ENCODE measurements at regions not wholly inside any gene's neighbourhood (a gene's known extent, or its start where the extent isn't known, plus 50 kb on each side); places are given as distances from the start of the nearest gene placed in this dataset.

DNA sequence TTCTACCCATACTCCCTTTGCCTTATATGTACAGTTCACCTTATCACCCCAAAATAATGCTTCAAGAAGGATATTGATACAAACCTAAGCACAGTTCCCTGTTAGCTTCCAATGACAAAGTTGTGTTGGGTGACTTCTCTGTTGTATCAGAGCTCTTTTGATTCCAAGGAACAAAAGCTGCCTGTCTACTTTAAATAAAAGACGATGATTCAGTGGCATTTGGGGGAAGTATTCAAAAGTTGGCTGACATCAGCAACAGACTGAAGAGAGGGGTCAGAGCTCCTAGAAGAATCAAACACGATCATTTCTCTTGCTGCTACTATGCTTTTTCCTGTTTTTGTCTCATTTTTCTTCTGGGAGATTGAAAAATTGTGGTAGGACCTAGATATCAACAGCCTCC lies 69.4 kb upstream of the CA10 start:
- H3K9me1 ChIP-seq (ENCODE audit: control insufficient read depth, extremely low read depth, insufficient read depth, low read length) = no peaks in the 10 kb centered on the region
- no peaks in the 10 kb centered on the region for H3K36me3 ChIP-seq (ENCODE audit: control insufficient read depth in 2 of 2, extremely low read depth in 1 of 2, insufficient read depth in 2 of 2, low read length in 2 of 2)
- no peaks in the 10 kb centered on the region for H3K79me2 ChIP-seq (ENCODE audit: control insufficient read depth, insufficient read depth, low read length)
- DNase-seq (ENCODE audit: low read depth, low spot score) (no peak), FAIRE-seq (peak; percentile 67)
- H3K4me1 ChIP-seq (ENCODE audit: control insufficient read depth, extremely low read depth, insufficient read depth, low read length) = peaks cover 18% of the 10 kb centered on the region
- H3K9ac ChIP-seq (ENCODE audit: control insufficient read depth, extremely low read depth, insufficient read depth, low read length) = no peak overlapping the region
- H4K20me1 ChIP-seq (ENCODE audit: control insufficient read depth, extremely low read depth, insufficient read depth, low read length) = no peaks in the 10 kb centered on the region
- H3K4me3 ChIP-seq (ENCODE audit: control insufficient read depth in 2 of 3, extremely low read depth in 1 of 3, insufficient read depth in 2 of 3, low read depth in 1 of 3, low read length in 3 of 3) = no peak overlapping the region
- H3K4me2 ChIP-seq (ENCODE audit: control insufficient read depth, extremely low read depth, insufficient read depth, low read depth, low read length) = no peak overlapping the region
- dilution Hi-C loops (cut with MboI; ENCODE audit: extremely low pct_ligation_motif_present, low sequenced_read_pairs) = no loop called here
- no peak for TF ChIP-seq EZH2 (IDR thresholded peaks at IDR 0.05; ENCODE audit: low read length)
- TF ChIP-seq, protein P1, sequence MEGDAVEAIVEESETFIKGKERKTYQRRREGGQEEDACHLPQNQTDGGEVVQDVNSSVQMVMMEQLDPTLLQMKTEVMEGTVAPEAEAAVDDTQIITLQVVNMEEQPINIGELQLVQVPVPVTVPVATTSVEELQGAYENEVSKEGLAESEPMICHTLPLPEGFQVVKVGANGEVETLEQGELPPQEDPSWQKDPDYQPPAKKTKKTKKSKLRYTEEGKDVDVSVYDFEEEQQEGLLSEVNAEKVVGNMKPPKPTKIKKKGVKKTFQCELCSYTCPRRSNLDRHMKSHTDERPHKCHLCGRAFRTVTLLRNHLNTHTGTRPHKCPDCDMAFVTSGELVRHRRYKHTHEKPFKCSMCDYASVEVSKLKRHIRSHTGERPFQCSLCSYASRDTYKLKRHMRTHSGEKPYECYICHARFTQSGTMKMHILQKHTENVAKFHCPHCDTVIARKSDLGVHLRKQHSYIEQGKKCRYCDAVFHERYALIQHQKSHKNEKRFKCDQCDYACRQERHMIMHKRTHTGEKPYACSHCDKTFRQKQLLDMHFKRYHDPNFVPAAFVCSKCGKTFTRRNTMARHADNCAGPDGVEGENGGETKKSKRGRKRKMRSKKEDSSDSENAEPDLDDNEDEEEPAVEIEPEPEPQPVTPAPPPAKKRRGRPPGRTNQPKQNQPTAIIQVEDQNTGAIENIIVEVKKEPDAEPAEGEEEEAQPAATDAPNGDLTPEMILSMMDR (optimal IDR thresholded peaks at IDR 0.05 in 1 of 3, IDR thresholded peaks at IDR 0.05 in 1 of 3, conservative IDR thresholded peaks at IDR 0.05 in 1 of 3; ENCODE audit: extremely low read depth in 1 of 3, insufficient read depth in 2 of 3, low read length in 3 of 3) = no peak
- no peaks in the 10 kb centered on the region for H3K27me3 ChIP-seq (ENCODE audit: control insufficient read depth, extremely low read depth, insufficient read depth, low read length)
- no peaks in the 10 kb centered on the region for H3K9me3 ChIP-seq (ENCODE audit: control insufficient read depth, low read depth, low read length)
- H2AFZ ChIP-seq (ENCODE audit: control insufficient read depth, low read length) = peak overlapping the region; percentile 10
- H3K27ac ChIP-seq (ENCODE audit: control insufficient read depth, insufficient read depth, low read length) = no peak overlapping the region

DNA sequence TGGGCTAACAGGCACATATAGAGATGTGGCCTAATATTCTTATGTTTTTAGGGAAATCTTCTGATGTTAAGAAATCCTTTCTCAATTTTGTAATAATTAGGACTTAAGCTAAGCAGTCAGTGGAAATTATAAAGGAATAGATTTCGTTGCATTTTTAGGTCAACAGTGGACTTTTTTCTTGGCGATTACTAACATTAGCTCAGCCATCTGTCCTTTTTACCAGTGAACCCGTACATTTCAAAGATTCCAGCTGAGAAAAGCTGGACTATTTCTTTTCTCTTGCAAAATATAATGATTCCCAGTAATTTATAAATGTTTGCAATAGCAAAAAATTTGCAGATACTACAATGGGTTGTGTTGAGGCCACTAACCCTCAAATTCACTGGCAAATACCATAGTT lies 54.9 kb upstream of the CA10 start:
- FAIRE-seq = no peak

DNA sequence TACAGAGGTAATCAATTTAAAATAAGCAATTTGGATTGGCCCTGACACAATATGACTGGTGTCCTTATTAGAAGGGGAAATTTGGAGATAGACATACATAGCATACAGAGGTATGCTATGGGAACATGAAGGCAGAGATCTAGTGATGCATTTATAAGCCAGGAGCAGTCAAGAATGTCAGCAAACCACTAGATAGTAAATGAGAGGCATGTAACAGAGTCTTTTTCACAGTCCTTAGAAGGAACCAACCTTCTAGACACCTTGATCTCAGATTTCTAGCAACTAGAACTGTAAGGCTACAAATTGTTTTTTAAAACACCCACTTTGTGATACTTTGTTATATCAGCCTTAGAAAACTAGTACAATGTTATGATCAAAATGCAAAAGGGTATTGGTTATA lies 54.3 kb upstream of the CA10 start:
- DNase-seq (ENCODE audit: low read depth, low spot score) = no peak
- Histone ChIP-seq H3K27me3 (ENCODE audit: control insufficient read depth, extremely low read depth, insufficient read depth, low read length) (no peaks in the 10 kb centered on the region), H3K4me2 (ENCODE audit: control insufficient read depth, extremely low read depth, insufficient read depth, low read depth, low read length) (no peak overlapping the region), H4K20me1 (ENCODE audit: control insufficient read depth, extremely low read depth, insufficient read depth, low read length) (no peaks in the 10 kb centered on the region), H3K4me1 (ENCODE audit: control insufficient read depth, extremely low read depth, insufficient read depth, low read length) (no peaks in the 10 kb centered on the region), H3K27ac (ENCODE audit: control insufficient read depth, insufficient read depth, low read length) (no peak overlapping the region), H3K9me3 (ENCODE audit: control insufficient read depth, low read depth, low read length) (no peaks in the 10 kb centered on the region), H2AFZ (ENCODE audit: control insufficient read depth, low read length) (no peak overlapping the region), H3K4me3 (ENCODE audit: control insufficient read depth in 2 of 3, extremely low read depth in 1 of 3, insufficient read depth in 2 of 3, low read depth in 1 of 3, low read length in 3 of 3) (no peak overlapping the region), H3K36me3 (ENCODE audit: control insufficient read depth in 2 of 2, extremely low read depth in 1 of 2, insufficient read depth in 2 of 2, low read length in 2 of 2) (no peaks in the 10 kb centered on the region), H3K9me1 (ENCODE audit: control insufficient read depth, extremely low read depth, insufficient read depth, low read length) (no peaks in the 10 kb centered on the region), H3K9ac (ENCODE audit: control insufficient read depth, extremely low read depth, insufficient read depth, low read length) (no peak overlapping the region), H3K79me2 (ENCODE audit: control insufficient read depth, insufficient read depth, low read length) (no peaks in the 10 kb centered on the region)
- dilution Hi-C loops (cut with MboI; ENCODE audit: extremely low pct_ligation_motif_present, low sequenced_read_pairs) = no loop called here
- no peak for TF ChIP-seq EZH2 (IDR thresholded peaks at IDR 0.05; ENCODE audit: low read length)
- TF ChIP-seq, protein P1 (optimal IDR thresholded peaks at IDR 0.05 in 1 of 3, IDR thresholded peaks at IDR 0.05 in 1 of 3, conservative IDR thresholded peaks at IDR 0.05 in 1 of 3; ENCODE audit: extremely low read depth in 1 of 3, insufficient read depth in 2 of 3, low read length in 3 of 3) = no peak
- FAIRE-seq = no peak

More for the DNA sequence above, 54.9 kb upstream of the CA10 start:
- no peaks in the 10 kb centered on the region for H4K20me1 ChIP-seq (ENCODE audit: control insufficient read depth, extremely low read depth, insufficient read depth, low read length)
- H3K4me3 ChIP-seq (ENCODE audit: control insufficient read depth in 2 of 3, extremely low read depth in 1 of 3, insufficient read depth in 2 of 3, low read depth in 1 of 3, low read length in 3 of 3) = no peak overlapping the region
- H3K9me1 ChIP-seq (ENCODE audit: control insufficient read depth, extremely low read depth, insufficient read depth, low read length) = no peaks in the 10 kb centered on the region
- no peaks in the 10 kb centered on the region for H3K79me2 ChIP-seq (ENCODE audit: control insufficient read depth, insufficient read depth, low read length)
- H2AFZ ChIP-seq (ENCODE audit: control insufficient read depth, low read length) = no peak overlapping the region
- no peak overlapping the region for H3K9ac ChIP-seq (ENCODE audit: control insufficient read depth, extremely low read depth, insufficient read depth, low read length)
- H3K4me2 ChIP-seq (ENCODE audit: control insufficient read depth, extremely low read depth, insufficient read depth, low read depth, low read length) = no peak overlapping the region
- H3K36me3 ChIP-seq (ENCODE audit: control insufficient read depth in 2 of 2, extremely low read depth in 1 of 2, insufficient read depth in 2 of 2, low read length in 2 of 2) = no peaks in the 10 kb centered on the region
- no peaks in the 10 kb centered on the region for H3K9me3 ChIP-seq (ENCODE audit: control insufficient read depth, low read depth, low read length)
- H3K27me3 ChIP-seq (ENCODE audit: control insufficient read depth, extremely low read depth, insufficient read depth, low read length) = no peaks in the 10 kb centered on the region
- dilution Hi-C loops (cut with MboI; ENCODE audit: extremely low pct_ligation_motif_present, low sequenced_read_pairs) = no loop called here
- DNase-seq (ENCODE audit: low read depth, low spot score) = no peak
- H3K27ac ChIP-seq (ENCODE audit: control insufficient read depth, insufficient read depth, low read length) = no peak overlapping the region
- no peak for TF ChIP-seq EZH2 (IDR thresholded peaks at IDR 0.05; ENCODE audit: low read length)
- no peaks in the 10 kb centered on the region for H3K4me1 ChIP-seq (ENCODE audit: control insufficient read depth, extremely low read depth, insufficient read depth, low read length)
